HG02884 (cell line): ENCODE measurements at regions not wholly inside any gene's neighbourhood (a gene's known extent, or its start where the extent isn't known, plus 50 kb on each side); places are given as distances from the start of the nearest gene placed in this dataset.
"Not testable (repeated sequence)": the region's sequence is repeated elsewhere in the genome, so short reads cannot be mapped to it uniquely, and the experiment has no call there.

Experiments used
- ATAC-seq: cut with Tn5 transposase; IDR thresholded peaks from one replicate; pipeline ENCODE4 v1.9.1; 2021; ENCODE audit warnings: mild to moderate bottlenecking, moderate library complexity; ENCODE audit not compliant: unreplicated experiment

DNA sequence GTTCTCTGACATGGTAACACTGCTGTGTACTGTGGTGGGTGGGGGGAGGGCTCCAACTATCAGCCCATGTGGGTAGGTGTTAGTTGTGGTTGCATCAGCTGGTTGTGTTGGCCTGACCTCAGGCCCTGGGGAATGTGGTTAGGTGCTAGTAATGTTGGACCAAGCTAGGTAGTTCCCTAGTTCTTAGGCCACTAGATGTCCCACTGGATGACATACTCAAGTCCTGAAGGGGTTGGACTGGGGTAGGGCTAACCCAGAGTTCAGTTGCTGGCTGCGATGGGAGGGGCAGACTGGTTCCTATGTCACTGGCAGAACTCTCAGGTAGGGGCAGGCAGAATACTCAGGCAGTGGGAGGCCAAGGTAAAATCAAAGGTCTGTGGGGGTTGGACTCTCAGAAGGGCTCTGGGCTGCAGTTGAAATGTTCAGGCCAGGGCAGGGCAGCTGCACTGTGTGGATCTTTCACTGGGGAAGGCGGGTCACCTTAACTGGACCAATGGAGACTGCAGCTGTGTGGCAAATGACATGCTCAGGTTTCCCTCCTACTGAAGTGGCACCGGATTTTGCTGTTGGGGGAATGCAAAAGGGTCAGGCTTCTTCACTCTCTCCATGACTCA lies 870.7 kb downstream of the LRRIQ3 start:
- no peak for ATAC-seq

DNA sequence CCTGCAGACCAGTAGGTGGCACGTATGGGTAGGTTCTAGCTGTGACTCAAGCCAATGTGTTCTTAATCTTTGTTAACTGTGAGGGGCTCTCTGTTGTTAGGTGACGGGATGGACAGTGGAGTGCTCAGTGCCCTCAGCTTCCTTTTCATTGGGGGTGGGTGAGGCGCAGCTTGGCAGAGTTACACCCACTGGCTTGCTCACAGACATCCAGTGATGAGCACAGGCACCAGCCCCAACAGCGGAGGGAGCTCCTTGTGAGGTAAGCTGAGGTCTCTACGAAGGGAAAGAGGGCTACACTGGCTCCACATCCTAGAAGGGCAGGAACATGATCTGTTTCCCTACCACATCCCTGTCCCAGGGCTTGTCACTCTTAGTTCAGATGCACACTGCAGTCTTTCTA lies 871.3 kb downstream of the LRRIQ3 start:
- ATAC-seq = no peak

DNA sequence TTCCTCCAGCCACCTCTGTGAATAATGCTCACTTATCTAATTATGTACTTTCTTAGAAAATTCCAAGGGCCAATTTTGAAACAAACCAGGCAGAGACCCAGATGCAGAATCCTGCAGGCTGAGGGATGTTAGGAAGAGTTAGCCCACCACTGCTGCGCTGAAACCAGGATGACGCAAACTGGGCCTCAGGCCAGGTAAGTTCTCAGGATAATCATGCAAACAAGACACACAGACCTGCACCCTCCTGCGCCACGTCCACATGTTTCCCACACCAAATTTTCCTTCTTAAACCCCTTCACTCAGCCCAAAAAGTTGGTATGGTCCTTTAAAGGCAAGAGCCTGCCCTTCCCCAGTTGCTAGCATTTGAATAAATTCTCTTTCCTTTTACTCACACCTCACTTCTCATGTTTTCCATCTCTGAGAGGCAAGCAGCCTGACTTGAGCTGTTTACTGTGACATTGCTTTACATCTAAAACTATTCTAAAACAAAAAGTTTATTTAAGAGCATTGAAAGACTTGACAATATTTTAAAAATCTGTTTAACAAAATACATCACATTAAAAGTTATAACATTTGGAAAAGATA lies 887.1 kb downstream of the LRRIQ3 start:
- no peak for ATAC-seq

DNA sequence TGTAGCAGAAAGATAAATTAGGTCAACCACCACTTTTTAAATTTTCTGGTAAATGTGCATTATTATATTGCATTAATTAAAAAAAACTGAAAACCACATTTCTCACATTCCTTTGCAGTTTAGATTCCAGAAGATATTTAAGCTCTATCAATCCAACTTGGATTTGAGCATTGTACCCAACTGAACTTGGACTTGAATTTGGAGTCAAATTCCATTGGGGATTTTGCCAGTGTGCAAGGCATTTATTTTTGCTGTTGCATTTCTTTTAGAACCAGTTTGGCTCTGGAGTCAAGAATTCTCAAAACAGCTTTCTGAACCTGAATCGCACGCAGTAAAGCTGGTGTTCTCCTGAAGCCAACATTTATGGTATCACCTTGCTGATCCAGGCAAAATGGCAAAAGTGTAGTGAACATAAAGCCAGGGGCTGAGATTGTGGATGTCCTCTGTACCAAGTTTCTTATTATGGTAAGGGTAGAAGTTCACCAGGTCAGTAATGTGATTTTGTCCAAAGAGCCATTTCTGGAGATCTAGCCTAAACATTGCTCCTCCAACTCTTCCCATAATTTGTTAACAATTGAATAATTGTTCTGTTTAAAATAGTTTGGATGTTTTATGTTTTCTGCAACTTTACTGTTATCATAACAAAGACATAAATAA lies 890.9 kb downstream of the LRRIQ3 start:
- no peak for ATAC-seq

DNA sequence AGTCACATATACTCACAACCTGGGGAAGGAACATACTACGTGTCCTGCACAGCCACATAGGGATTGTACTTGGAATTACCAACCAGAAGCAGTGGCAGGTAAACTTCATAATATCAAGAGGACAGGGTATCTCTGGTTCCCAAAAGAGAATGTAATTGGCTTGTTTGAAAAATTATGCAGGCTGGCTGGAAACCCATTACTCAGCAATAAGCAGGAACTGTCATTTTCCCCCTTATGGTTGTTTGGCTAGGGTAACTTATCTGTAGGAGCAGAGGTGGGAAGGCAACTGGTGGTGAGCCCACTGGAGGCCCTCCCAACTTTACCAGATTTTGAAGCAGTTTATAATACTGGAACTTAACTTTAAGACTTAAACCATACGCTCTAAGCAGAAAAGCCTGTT lies 924.1 kb downstream of the LRRIQ3 start:
- ATAC-seq = no peak

DNA sequence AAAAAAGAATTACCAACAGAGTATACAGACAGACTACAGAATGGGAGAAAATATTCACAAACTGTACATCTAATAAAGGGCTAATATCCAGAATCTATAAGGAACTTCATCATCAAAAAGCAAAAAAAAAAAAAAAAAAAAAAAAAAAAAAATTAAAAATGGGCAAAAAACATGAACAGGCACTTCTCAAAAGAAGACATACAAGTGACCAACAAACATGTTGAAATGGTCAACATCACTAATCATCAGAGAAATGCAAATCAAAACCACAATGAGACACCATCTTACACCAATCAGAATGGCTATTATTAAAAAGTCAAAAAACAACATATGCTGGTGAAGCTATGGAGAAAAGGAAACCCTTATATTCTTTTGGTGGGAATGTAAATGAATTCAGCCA lies 952.8 kb downstream of the LRRIQ3 start:
- ATAC-seq = not testable (repeated sequence)

DNA sequence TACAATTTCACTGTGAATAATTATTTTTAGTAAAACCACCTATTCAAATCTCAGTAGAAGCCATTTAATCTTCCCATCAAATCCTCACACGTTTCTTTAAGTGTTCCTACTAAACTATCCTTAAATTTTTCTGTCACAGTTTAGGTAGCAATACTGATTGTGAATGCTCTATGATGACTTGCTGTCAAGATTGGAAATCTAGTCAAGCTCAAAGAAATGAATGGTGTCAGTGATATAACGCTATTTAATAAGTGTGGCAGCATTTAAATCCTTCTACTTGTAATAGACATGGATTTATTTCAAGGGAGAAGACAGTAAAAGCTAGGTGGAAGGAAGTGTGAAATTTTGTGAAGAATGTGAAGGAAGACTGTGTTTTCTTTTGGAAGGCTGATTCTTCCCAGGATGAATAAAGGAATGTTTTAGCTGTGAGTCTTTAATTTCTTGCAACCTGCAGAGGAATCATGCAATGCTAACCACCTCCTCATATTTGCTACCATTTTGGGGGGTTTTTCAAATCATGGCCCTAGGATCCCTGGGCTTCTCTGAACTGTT lies 936.7 kb upstream of the NEGR1 start:
- ATAC-seq = no peak

DNA sequence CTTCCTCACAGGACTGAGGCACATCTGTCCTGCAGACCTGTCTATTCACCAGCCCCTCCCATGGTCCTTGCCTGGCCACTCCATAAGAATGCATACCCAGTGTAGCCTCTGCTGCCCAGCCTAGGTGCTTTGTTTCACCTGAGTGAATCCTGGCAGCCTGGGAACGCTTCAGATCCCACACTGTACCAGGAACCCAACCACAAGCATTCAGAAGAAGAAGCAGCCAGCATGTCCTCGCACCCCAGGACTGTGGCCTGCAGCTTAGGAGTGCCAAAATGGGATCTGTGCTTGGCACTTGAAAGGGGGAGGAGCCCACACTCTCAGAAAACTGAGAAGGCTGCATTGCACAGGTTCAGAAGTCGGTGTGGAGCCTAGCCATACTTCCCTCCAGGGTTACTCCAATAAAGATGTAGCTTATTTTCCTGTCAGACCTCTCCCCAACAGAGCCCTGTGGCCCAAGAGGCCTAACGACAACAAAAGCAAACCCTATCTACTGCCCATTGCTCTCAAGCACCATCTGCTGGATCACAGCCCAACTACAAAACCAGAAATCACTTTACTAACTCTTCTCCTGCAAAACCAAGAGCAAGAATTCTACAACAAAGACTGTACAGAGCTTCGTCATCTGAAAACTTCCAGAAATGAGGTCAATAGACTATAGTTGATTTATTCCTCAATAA lies 923.1 kb upstream of the NEGR1 start:
- no peak for ATAC-seq

DNA sequence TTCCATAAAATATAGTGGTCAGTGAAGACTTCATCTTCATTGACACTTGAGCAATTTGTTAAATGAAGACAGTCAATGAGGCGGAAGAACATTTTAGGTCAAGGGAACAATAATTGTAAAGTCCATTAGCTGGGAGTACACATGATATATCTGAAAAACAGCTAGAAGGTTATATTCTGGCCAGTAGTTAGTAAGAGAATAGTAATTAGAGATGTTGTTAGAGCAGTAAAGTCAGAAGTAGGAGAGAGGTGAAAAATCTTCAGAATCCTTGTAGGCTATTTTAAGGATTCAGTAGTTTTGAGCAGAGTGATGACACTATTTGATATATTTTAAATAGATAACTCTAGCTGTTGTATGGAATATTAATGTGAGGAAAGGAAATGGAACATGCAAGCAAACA lies 915.6 kb upstream of the NEGR1 start:
- no peak for ATAC-seq

DNA sequence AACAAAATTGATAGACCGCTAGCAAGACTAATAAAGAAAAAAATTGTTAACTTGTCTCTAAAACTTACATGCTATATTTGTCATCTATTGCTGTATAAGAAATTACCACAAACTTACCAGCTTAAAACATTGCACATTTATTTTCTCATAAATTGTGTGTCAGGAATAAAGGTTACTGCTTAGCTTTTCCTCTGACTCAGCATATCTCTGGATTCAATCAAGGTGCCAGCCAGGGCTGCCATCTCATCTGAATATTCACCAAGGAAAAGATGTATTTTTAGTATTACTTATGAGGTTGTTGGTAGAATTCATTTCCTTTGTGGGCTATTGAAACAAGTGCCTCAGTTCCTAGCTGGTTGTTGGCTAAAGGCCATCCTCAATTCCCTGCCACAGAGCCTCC lies 912.6 kb upstream of the NEGR1 start:
- ATAC-seq = no peak

DNA sequence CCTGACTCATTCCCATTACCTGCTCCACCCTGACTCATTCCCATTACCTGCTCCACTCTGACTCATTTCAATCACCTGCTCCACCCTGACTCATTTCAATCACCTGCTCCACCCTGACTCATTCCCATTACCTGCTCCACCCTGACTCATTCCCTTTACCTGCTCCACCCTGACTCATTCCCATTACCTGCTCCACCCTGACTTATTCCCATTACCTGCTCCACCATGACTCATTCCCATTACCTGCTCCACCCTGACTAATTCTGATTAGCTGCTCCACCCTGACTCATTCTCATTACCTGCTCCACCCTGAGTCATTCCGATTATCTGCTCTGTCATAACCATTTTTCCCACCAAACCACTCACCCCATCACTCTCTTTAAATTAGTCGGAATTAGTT lies 901.2 kb upstream of the NEGR1 start:
- ATAC-seq = not testable (repeated sequence)

DNA sequence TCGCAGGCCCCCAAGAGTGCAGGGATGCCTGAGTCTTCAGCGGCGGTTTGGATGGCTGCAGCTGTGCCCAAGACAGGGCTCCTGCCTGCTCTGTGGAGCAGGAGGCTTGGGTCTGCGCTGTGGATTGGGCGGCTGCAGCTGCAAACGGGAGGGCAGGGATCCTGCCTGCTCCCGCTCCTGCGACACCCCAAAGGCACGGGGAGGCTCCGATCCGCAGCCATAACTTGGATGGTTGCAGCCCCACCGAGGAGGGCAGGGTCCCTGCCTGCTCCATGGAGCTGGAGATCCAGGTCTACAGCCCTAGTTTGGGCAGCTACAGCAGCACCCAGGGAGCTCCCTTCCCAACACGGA lies 898.8 kb upstream of the NEGR1 start:
- ATAC-seq = no peak

DNA sequence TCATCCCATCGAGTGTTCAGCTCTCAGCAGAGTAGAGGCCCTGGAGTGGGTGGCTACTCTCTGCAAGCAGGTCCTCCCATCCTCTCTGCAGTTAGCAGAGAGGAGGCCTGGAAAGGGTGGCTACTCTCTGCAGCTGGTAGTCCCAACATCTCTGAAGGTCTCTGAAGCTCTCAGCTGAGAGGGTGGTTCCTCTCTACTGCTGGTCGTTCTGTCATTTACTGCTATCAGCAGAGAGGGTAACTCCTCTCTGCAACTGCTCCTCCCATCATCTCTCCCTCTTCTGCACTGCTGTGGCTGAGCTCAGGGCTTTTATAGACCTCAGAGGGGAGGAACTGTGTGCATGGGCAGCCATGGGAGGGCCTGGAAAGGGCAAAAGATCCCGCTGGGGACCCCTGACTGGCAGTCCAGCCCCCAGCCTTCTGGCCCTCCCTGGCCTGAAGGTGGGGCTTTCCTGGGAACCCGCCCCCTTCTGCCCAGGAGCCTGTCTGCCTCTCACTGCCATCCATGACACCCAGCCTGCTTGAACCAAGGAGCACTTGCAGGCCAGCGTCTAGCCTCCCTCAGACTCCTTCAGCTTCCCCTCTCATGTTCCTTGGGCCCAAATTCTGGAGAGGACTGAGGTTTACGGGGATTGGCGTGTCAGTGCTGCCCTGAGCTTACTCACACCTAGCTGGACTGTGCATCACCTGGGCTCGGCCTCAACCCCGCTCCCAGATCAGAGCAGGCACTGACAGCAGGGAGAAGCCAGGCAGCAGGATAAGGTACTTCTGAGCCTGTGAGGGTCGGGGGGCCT lies 898.3 kb upstream of the NEGR1 start:
- no peak for ATAC-seq

DNA sequence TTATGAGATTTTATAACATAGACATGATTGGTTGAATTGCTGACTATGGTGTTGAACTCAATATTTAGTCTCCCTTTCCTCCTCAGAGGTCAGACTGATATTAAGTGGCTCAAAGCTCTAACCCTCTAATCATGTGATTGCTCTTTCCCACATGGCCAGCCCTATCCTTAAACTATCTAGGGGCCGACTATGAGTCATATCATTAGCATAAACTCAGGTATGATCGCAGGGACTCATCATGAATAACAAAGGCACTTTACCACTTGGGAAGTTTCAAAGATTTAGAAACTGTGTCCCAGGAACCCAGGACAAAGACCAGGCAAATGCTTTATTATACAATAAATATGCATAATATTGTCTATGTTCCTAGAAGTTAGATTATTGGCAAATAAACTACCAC lies 894.6 kb upstream of the NEGR1 start:
- ATAC-seq = no peak

DNA sequence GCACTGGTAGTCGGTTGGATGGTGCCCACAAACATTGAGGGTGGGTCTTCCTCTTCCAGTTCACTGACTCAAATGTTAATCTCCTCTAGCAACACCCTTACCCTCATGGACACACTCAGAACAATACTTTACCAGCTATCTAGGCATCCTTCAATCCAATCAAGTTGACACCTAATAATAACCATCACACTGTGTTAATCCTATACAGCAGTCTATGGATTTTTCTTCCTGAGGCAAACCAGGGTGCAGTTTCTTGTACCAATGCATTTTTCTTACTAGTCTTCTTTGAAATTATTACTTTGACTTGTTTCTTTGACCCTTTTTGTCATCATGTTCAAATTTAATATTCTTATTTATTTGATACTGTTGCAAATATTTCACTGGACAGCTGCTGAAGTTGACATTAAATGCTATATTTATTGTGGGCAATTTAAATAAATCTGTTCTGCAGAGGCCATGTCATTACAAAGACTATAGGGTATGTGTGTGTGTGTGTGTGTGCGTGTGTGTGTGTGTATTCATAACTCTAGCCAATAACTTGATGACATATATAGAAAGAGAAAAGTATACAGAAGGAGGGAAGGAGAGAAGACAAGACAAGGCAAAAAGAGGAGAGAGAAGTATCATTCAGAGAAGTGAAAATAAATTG lies 884.8 kb upstream of the NEGR1 start:
- no peak for ATAC-seq

DNA sequence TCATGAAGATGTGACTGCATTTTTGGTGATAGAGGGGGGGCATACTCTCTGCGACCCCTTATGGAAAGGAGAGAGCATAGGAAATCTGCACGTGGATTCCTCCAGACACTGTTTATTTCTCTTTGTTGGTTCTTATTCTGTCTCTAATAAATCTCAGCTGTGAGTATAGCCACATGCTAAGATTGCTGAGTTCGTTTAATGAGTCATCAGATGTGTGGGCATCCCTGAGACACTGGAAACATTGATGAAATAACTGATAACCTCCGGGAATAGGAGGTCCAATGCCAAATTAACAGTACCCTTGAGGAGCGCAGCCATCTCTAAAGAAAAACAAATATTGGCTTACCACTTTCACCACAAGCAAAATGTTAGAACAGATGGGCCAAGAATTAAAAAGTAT lies 880.2 kb upstream of the NEGR1 start:
- ATAC-seq = no peak

DNA sequence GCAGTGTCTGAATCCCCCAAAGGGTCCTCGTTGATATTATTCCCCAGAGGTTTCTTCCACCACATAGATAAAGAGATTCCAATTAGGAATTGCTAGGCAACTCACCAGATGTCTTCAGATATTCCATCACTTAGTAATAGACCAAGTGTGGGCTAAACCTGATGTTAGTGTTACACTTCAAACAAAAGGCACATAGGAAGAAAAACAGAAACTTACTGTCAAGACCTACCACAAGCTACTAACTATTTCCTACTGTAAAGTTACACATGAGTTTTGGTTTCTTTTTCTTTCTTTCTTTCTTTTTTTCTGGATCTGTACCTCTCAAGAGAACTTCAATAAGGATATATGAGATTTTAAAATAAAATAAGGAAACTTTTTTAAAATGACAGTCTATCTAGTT lies 879.1 kb upstream of the NEGR1 start:
- no peak for ATAC-seq

DNA sequence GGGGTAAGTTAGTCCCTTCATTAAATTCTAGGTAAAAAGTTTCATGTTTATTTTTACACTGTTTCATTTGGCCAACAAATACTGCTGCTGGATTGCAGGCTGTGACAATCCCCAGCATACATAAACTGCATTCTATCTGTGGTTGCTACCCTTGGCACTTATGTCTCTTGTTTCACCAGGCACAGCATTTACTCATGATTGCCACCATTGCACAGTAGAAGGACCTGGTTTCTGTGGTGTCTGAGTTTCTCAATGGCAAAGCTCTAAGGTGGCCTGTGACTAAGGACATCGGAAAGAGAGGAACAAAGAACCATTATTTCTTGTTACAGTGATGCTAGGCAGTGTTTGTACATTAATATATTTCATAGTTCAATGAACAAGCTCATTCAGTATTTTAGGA lies 878.4 kb upstream of the NEGR1 start:
- no peak for ATAC-seq

DNA sequence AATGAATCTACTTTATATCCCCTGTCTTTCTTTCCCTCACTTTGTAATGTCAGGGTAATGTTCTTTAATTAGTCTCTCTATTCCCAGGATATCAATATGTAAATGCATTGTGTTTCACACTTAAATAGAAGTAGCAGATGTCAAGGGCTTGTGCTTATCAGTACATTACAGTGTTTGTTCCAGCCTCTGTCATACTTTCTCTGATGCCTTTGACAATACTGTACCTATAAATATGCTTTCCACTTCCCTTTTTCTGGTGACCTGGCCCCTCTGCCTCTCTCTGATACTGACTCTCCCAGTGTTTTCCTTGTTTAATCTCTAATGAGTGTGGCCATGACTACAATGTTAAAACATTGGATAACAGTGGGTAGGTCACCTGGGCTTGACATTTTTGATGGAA lies 862.0 kb upstream of the NEGR1 start:
- ATAC-seq = no peak

DNA sequence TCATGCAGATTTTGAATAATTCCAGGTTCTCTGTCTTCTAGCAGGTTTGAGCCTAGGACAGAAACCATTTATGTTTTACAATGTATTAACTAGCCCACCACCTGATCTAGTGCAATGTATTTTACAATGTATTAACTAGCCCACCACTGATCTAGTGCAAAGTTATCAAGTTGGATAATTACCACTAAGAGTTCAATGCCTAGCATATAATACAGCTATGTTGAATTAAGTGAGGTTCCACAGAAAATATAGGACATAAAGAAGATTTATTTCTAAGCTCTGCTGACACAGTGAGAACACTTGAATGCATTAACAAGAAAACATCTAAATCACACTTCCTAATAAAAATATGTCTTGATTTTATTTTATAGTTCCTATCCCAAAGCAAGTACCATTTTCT lies 854.6 kb upstream of the NEGR1 start:
- ATAC-seq = no peak

DNA sequence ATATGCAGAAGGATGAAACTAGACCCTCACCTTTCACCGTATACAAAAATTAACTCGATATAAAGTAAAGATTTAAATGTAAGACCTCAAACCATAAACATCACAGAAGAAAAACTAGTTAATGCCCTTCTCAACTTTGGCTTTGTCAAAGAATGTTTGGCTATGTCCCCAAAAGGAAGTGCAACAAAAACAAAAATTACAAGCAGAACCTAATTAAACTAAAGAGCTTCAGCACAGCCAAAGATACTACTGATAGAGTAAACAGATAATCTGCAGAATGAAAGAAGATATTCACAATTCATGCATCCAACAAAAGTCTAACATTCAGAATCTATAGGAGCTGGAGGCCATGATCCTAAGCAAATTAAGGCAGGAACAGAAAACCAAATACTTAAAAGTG lies 824.6 kb upstream of the NEGR1 start:
- ATAC-seq = no peak
